ENCODE measurements at regions not wholly inside any gene's neighbourhood (a gene's known extent, or its start where the extent isn't known, plus 50 kb on each side); places are given as distances from the start of the nearest gene placed in this dataset.

DNA sequence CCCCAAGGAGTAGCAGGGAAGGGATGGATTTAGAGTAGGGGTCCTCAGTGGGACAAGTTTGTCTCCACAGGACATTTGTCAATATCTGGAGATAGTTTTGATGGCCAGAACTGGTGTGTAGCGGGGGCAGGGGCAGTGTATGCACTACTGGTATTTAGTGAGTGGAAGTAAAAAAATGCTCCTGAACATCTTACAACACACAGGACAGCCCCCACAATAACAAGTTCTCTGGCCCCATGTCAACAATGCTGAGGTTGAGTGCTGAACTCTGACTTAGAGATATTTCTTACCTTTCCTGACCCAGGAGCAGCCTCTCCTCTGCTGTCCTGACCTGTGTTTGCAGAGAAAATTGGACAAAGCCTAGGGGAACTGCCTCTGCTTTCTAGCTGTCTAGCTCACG is 365.8 kb downstream of the HAPSTR1 start (continued):
- TF ChIP-seq, protein P1, sequence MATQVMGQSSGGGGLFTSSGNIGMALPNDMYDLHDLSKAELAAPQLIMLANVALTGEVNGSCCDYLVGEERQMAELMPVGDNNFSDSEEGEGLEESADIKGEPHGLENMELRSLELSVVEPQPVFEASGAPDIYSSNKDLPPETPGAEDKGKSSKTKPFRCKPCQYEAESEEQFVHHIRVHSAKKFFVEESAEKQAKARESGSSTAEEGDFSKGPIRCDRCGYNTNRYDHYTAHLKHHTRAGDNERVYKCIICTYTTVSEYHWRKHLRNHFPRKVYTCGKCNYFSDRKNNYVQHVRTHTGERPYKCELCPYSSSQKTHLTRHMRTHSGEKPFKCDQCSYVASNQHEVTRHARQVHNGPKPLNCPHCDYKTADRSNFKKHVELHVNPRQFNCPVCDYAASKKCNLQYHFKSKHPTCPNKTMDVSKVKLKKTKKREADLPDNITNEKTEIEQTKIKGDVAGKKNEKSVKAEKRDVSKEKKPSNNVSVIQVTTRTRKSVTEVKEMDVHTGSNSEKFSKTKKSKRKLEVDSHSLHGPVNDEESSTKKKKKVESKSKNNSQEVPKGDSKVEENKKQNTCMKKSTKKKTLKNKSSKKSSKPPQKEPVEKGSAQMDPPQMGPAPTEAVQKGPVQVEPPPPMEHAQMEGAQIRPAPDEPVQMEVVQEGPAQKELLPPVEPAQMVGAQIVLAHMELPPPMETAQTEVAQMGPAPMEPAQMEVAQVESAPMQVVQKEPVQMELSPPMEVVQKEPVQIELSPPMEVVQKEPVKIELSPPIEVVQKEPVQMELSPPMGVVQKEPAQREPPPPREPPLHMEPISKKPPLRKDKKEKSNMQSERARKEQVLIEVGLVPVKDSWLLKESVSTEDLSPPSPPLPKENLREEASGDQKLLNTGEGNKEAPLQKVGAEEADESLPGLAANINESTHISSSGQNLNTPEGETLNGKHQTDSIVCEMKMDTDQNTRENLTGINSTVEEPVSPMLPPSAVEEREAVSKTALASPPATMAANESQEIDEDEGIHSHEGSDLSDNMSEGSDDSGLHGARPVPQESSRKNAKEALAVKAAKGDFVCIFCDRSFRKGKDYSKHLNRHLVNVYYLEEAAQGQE (tag by site-specific recombination; IDR thresholded peaks at IDR 0.05), result no peak
- TF ChIP-seq ZNF768 (tag by site-specific recombination; IDR thresholded peaks at IDR 0.05) (no peak), ZNF223 (tag by site-specific recombination; IDR thresholded peaks at IDR 0.05) (no peak), ZNF544 (tag by site-specific recombination; IDR thresholded peaks at IDR 0.05) (no peak), ZNF174 (tag by site-specific recombination; IDR thresholded peaks at IDR 0.05) (no peak), KLF7 (tag by site-specific recombination; IDR thresholded peaks at IDR 0.05; ENCODE audit: borderline replicate concordance) (no peak), ZNF214 (tag by site-specific recombination; IDR thresholded peaks at IDR 0.05; ENCODE audit: borderline replicate concordance) (no peak), ZNF473 (tag by site-specific recombination; IDR thresholded peaks at IDR 0.05) (no peak), ZNF132 (tag by site-specific recombination; IDR thresholded peaks at IDR 0.05; ENCODE audit: borderline replicate concordance) (no peak)
- TF ChIP-seq, protein P2, sequence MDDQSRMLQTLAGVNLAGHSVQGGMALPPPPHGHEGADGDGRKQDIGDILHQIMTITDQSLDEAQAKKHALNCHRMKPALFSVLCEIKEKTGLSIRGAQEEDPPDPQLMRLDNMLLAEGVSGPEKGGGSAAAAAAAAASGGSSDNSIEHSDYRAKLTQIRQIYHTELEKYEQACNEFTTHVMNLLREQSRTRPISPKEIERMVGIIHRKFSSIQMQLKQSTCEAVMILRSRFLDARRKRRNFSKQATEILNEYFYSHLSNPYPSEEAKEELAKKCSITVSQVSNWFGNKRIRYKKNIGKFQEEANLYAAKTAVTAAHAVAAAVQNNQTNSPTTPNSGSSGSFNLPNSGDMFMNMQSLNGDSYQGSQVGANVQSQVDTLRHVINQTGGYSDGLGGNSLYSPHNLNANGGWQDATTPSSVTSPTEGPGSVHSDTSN (CRISPR knock-in tag; IDR thresholded peaks at IDR 0.05), result no peak
- TF ChIP-seq, protein P3, sequence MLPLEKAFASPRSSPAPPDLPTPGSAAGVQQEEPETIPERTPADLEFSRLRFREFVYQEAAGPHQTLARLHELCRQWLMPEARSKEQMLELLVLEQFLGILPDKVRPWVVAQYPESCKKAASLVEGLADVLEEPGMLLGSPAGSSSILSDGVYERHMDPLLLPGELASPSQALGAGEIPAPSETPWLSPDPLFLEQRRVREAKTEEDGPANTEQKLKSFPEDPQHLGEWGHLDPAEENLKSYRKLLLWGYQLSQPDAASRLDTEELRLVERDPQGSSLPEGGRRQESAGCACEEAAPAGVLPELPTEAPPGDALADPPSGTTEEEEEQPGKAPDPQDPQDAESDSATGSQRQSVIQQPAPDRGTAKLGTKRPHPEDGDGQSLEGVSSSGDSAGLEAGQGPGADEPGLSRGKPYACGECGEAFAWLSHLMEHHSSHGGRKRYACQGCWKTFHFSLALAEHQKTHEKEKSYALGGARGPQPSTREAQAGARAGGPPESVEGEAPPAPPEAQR (tag by site-specific recombination; IDR thresholded peaks at IDR 0.05), result no peak

DNA sequence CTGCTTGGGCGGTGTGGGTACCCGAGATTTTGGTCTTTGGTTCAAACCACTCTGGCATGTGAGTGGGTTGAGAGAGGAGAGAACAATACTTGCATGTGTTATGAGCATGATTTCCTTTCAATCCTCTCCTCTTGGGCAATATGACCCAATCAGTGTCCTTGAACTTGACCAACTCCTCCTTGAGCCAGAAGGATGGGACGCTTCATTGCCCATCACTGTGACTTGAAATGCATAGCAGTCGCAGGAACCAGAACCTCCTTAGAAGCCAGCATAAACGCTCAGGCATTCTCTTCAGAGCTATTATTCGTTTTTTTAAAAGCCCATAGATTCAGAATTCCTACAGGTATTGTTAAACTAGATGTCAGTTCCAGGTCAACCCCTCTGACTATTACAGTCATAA is 367.4 kb downstream of the HAPSTR1 start:
- Histone ChIP-seq H3K9me3 (ENCODE audit: control insufficient read depth, insufficient read depth, low read depth, low read length) (no peaks in the 10 kb centered on the region), H3K36me3 (ENCODE audit: control insufficient read depth in 2 of 2, insufficient read depth in 1 of 2, low read length in 2 of 2) (no peaks in the 10 kb centered on the region), H3K4me1 (ENCODE audit: control insufficient read depth, insufficient read depth, low read length) (no peaks in the 10 kb centered on the region), H3K4me3 (ENCODE audit: low read depth, low read length) (no peak overlapping the region), H3K27ac (ENCODE audit: extremely low read depth, low read depth, low read length) (no peak overlapping the region)
- POLR2A ChIA-PET, result no interaction called here
- CTCF ChIA-PET, result no interaction called here
- TF ChIP-seq ZNF473 (tag by site-specific recombination; IDR thresholded peaks at IDR 0.05), result no peak
- TF ChIP-seq ZNF394 (tag by site-specific recombination; IDR thresholded peaks at IDR 0.05; ENCODE audit: borderline replicate concordance), result no peak
- TF ChIP-seq ZNF830 (tag by site-specific recombination; IDR thresholded peaks at IDR 0.05; ENCODE audit: low read depth), result no peak
- TF ChIP-seq, protein P4, sequence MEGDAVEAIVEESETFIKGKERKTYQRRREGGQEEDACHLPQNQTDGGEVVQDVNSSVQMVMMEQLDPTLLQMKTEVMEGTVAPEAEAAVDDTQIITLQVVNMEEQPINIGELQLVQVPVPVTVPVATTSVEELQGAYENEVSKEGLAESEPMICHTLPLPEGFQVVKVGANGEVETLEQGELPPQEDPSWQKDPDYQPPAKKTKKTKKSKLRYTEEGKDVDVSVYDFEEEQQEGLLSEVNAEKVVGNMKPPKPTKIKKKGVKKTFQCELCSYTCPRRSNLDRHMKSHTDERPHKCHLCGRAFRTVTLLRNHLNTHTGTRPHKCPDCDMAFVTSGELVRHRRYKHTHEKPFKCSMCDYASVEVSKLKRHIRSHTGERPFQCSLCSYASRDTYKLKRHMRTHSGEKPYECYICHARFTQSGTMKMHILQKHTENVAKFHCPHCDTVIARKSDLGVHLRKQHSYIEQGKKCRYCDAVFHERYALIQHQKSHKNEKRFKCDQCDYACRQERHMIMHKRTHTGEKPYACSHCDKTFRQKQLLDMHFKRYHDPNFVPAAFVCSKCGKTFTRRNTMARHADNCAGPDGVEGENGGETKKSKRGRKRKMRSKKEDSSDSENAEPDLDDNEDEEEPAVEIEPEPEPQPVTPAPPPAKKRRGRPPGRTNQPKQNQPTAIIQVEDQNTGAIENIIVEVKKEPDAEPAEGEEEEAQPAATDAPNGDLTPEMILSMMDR (tag by site-specific recombination; IDR thresholded peaks at IDR 0.05), result no peak
- TF ChIP-seq ZNF426 (tag by site-specific recombination; IDR thresholded peaks at IDR 0.05), result no peak
- no peak for TF ChIP-seq ZNF837 (tag by site-specific recombination; IDR thresholded peaks at IDR 0.05)
- TF ChIP-seq ZXDB (tag by site-specific recombination; IDR thresholded peaks at IDR 0.05), result no peak
- TF ChIP-seq, protein P5, sequence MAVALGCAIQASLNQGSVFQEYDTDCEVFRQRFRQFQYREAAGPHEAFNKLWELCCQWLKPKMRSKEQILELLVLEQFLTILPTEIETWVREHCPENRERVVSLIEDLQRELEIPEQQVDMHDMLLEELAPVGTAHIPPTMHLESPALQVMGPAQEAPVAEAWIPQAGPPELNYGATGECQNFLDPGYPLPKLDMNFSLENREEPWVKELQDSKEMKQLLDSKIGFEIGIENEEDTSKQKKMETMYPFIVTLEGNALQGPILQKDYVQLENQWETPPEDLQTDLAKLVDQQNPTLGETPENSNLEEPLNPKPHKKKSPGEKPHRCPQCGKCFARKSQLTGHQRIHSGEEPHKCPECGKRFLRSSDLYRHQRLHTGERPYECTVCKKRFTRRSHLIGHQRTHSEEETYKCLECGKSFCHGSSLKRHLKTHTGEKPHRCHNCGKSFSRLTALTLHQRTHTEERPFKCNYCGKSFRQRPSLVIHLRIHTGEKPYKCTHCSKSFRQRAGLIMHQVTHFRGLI (tag by site-specific recombination; IDR thresholded peaks at IDR 0.05), result no peak
- no peak for TF ChIP-seq ZNF248 (tag by site-specific recombination; IDR thresholded peaks at IDR 0.05)
- no peak for TF ChIP-seq IKZF3 (tag by site-specific recombination; IDR thresholded peaks at IDR 0.05)
- TF ChIP-seq ZNF549 (tag by site-specific recombination; IDR thresholded peaks at IDR 0.05), result no peak
- no peak for TF ChIP-seq ZNF132 (tag by site-specific recombination; IDR thresholded peaks at IDR 0.05; ENCODE audit: borderline replicate concordance)
- no peak for TF ChIP-seq ZNF624 (tag by site-specific recombination; IDR thresholded peaks at IDR 0.05)
- TF ChIP-seq, protein P6, sequence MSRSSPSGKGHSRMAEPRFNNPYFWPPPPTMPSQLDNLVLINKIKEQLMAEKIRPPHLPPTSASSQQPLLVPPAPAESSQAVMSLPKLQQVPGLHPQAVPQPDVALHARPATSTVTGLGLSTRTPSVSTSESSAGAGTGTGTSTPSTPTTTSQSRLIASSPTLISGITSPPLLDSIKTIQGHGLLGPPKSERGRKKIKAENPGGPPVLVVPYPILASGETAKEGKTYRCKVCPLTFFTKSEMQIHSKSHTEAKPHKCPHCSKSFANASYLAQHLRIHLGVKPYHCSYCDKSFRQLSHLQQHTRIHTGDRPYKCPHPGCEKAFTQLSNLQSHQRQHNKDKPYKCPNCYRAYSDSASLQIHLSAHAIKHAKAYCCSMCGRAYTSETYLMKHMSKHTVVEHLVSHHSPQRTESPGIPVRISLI (tag by site-specific recombination; IDR thresholded peaks at IDR 0.05), result no peak
- TF ChIP-seq, protein P7, sequence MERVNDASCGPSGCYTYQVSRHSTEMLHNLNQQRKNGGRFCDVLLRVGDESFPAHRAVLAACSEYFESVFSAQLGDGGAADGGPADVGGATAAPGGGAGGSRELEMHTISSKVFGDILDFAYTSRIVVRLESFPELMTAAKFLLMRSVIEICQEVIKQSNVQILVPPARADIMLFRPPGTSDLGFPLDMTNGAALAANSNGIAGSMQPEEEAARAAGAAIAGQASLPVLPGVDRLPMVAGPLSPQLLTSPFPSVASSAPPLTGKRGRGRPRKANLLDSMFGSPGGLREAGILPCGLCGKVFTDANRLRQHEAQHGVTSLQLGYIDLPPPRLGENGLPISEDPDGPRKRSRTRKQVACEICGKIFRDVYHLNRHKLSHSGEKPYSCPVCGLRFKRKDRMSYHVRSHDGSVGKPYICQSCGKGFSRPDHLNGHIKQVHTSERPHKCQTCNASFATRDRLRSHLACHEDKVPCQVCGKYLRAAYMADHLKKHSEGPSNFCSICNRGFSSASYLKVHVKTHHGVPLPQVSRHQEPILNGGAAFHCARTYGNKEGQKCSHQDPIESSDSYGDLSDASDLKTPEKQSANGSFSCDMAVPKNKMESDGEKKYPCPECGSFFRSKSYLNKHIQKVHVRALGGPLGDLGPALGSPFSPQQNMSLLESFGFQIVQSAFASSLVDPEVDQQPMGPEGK (tag by site-specific recombination; IDR thresholded peaks at IDR 0.05), result no peak
